Kidney epithelial cell (primary cell): ENCODE measurements at regions not wholly inside any gene's neighbourhood (a gene's known extent, or its start where the extent isn't known, plus 50 kb on each side); places are given as distances from the start of the nearest gene placed in this dataset.

ENCODE experiments used
- DNase-seq: peaks from one replicate; pipeline ENCODE4 v3.0.0-alpha.2; 2010; ENCODE audit warnings: low read depth
- H3K27me3 ChIP-seq: 2 replicates; pipeline ENCODE4 v1.6.0; 2011; ENCODE audit warnings: low read length; ENCODE audit not compliant: control insufficient read depth, insufficient read depth
- H3K36me3 ChIP-seq: 2 replicates; pipeline ENCODE4 v1.5.1; 2011; ENCODE audit warnings: low read length; ENCODE audit not compliant: control insufficient read depth, insufficient read depth
- H3K4me3 ChIP-seq: 2 replicates; pipeline ENCODE4 v1.5.1; 2011; ENCODE audit warnings: low read depth, mild to moderate bottlenecking, control low read depth, low read length
- CTCF ChIP-seq: IDR thresholded peaks from 2 replicates; pipeline ENCODE4 v1.5.1; 2011; ENCODE audit warnings: mild to moderate bottlenecking, moderate library complexity, low read length, control low read depth, inconsistent platforms; ENCODE audit not compliant: insufficient read depth, poor library complexity, severe bottlenecking

GRCh38 chr17:79305376-79305767 lies 230.7 kb downstream of the ENGASE start:
- DNase-seq: no peak
- Histone ChIP-seq H3K4me3 (no peak overlapping the region), H3K27me3 (peaks cover 35% of the 10 kb centered on the region), H3K36me3 (no peaks in the 10 kb centered on the region)
- TF ChIP-seq CTCF: no peak

GRCh38 chr17:79304884-79305283 lies 230.3 kb downstream of the ENGASE start:
- Histone ChIP-seq H3K27me3 (peaks cover 35% of the 10 kb centered on the region), H3K4me3 (no peak overlapping the region), H3K36me3 (no peaks in the 10 kb centered on the region)
- no peak for TF ChIP-seq CTCF
- DNase-seq: no peak

- no peak overlapping the region for H3K4me3 ChIP-seq
- no peaks in the 10 kb centered on the region for H3K36me3 ChIP-seq
- no peak for DNase-seq
- no peak for TF ChIP-seq CTCF
- peaks cover 37% of the 10 kb centered on the region for H3K27me3 ChIP-seq
These were observed 229.1 kb downstream of the ENGASE start for GRCh38 chr17:79303641-79304205.

- no peaks in the 10 kb centered on the region for H3K36me3 ChIP-seq
These were observed 226.8 kb downstream of the ENGASE start for GRCh38 chr17:79301469-79301868.

GRCh38 chr17:79299349-79299748 lies 224.7 kb downstream of the ENGASE start:
- TF ChIP-seq CTCF: no peak
- Histone ChIP-seq H3K27me3 (peaks cover 14% of the 10 kb centered on the region), H3K36me3 (no peaks in the 10 kb centered on the region), H3K4me3 (no peak overlapping the region)
- DNase-seq: no peak

More at GRCh38 chr17:79301469-79301868, 226.8 kb downstream of the ENGASE start:
- no peak for DNase-seq
- H3K4me3 ChIP-seq: no peak overlapping the region
- no peak for TF ChIP-seq CTCF
- peaks cover 34% of the 10 kb centered on the region for H3K27me3 ChIP-seq

- Histone ChIP-seq H3K4me3 (no peak overlapping the region), H3K27me3 (peaks cover 14% of the 10 kb centered on the region), H3K36me3 (no peaks in the 10 kb centered on the region)
- TF ChIP-seq CTCF: no peak
- no peak for DNase-seq
These were observed 224.2 kb downstream of the ENGASE start for GRCh38 chr17:79298799-79299198.
